Brain microvascular endothelial cell (primary cell): ENCODE measurements at regions not wholly inside any gene's neighbourhood (a gene's known extent, or its start where the extent isn't known, plus 50 kb on each side); places are given as distances from the start of the nearest gene placed in this dataset.

Experiments
- DNase-seq: peaks from one replicate; pipeline ENCODE4 v3.0.0-alpha.2; 2020
- H3K27ac ChIP-seq: fragments of 250-450 bp; sonication (Bioruptor Pico); 2 replicates; pipeline ENCODE4 v1.5.1; 2020; ENCODE audit warnings: mild to moderate bottlenecking, moderate library complexity
- H3K27me3 ChIP-seq: fragments of 250-450 bp; sonication (Bioruptor Pico); replicated peaks from 2 replicates; pipeline ENCODE4 v1.5.1; 2020; ENCODE audit warnings: mild to moderate bottlenecking
- H3K36me3 ChIP-seq: fragments of 250-450 bp; sonication (Bioruptor Pico); replicated peaks from 2 replicates; pipeline ENCODE4 v1.5.1; 2020; ENCODE audit warnings: mild to moderate bottlenecking
- H3K4me3 ChIP-seq: 2 replicates; pipeline ENCODE4 v1.5.1; 2011; ENCODE audit warnings: low read depth, mild to moderate bottlenecking, control low read depth, low read length, moderate library complexity
- CTCF ChIP-seq: IDR thresholded peaks from 2 replicates; pipeline ENCODE4 v1.5.1; 2011; ENCODE audit warnings: low read depth, mild to moderate bottlenecking, moderate library complexity, low read length, control low read depth, inconsistent platforms; ENCODE audit errors: missing control alignments
- in situ Hi-C: cut with HindIII; loops from 2 replicates; pipeline ENCODE4 v1.10.0; 2017; ENCODE audit warnings: low sequenced_read_pairs, low pct_ligation_motif_present

GRCh38 chr11:123305601-123306375 is 110.7 kb upstream of the CLMP start:
- H3K27me3 ChIP-seq = no peaks in the 10 kb centered on the region
- in situ Hi-C loops = no loop called here

GRCh38 chr11:123304828-123305466 is 109.9 kb upstream of the CLMP start:
- no peaks in the 10 kb centered on the region for H3K36me3 ChIP-seq
- H3K27me3 ChIP-seq = no peaks in the 10 kb centered on the region
- in situ Hi-C loops = no loop called here
- peak; percentile 30 for TF ChIP-seq CTCF
- no peak overlapping the region for H3K27ac ChIP-seq
- no peak for DNase-seq
- no peak overlapping the region for H3K4me3 ChIP-seq

More at GRCh38 chr11:123305601-123306375, 110.7 kb upstream of the CLMP start:
- Histone ChIP-seq H3K4me3 (no peak overlapping the region), H3K36me3 (no peaks in the 10 kb centered on the region), H3K27ac (no peak overlapping the region)
- TF ChIP-seq CTCF = no peak
- no peak for DNase-seq

GRCh38 chr11:123303924-123304323 is 108.9 kb upstream of the CLMP start:
- H3K27ac ChIP-seq = no peak overlapping the region
- H3K36me3 ChIP-seq = no peaks in the 10 kb centered on the region
- TF ChIP-seq CTCF = no peak
- no peak for DNase-seq
- in situ Hi-C loops = no loop called here
- no peak overlapping the region for H3K4me3 ChIP-seq
- no peaks in the 10 kb centered on the region for H3K27me3 ChIP-seq

GRCh38 chr11:123302751-123303195 is 107.7 kb upstream of the CLMP start:
- H3K27ac ChIP-seq = no peak overlapping the region
- H3K36me3 ChIP-seq = no peaks in the 10 kb centered on the region
- H3K4me3 ChIP-seq = no peak overlapping the region
- peak; percentile 50 for TF ChIP-seq CTCF
- in situ Hi-C loops = no loop called here
- peak; percentile 51 for DNase-seq
- H3K27me3 ChIP-seq = no peaks in the 10 kb centered on the region

GRCh38 chr11:123301696-123302400 is 106.8 kb upstream of the CLMP start:
- DNase-seq = no peak
- TF ChIP-seq CTCF = peak; percentile 66
- no peak overlapping the region for H3K27ac ChIP-seq
- peak overlapping the region; percentile 52 for H3K4me3 ChIP-seq
- in situ Hi-C loops = no loop called here
- H3K36me3 ChIP-seq = no peaks in the 10 kb centered on the region
- no peaks in the 10 kb centered on the region for H3K27me3 ChIP-seq
